ENCODE measurements at regions not wholly inside any gene's neighbourhood (a gene's known extent, or its start where the extent isn't known, plus 50 kb on each side); places are given as distances from the start of the nearest gene placed in this dataset.
A peak's percentile ranks its signal among the peaks of the same experiment; 100 is the strongest.

DNA sequence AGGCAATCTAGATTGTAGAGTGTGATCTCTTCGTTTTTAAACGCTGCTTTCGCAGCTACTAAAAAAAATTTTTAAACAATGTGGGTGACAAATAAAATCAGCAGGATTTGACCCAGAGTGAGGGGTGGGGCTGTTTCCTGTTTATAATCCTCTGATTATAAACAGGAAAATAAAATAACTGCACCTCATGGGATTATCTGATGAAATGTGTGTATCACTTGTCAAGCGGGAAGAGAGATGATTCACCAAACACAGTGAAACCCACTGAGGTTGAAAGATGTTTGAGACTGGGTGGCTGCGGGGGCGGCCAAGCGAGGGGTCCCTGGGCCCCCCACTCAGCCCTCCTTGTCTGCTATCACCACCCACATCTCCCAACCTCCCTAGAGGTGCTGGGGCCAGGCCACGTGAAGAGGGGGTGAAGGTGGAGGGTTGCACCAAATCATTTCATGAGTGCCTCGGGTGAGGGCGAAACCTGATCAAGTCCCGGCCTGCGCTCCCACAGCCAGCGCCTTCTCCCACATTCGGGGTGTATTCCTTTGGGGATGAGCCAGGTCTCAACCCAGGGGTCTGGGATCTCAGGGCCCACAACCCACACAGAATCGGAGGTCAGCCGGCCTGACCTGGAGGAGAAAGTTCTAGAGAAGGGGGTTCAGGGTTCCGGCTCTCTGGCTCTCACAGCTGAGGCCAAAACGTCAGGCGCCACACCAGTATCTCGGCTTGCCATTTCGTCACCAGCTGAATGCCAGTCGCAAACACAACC lies 212.5 kb downstream of the BMP7 start:
- Histone ChIP-seq H3K18ac (ENCODE audit: low read length) (no peak overlapping the region), H2AK5ac (ENCODE audit: low read length) (no peak overlapping the region), H2BK5ac (ENCODE audit: low read depth, low read length, poor library complexity) (no peak overlapping the region), H3K79me1 (ENCODE audit: low read length) (no peaks in the 10 kb centered on the region), H3K4ac (ENCODE audit: low read depth, low read length) (no peak overlapping the region), H3K4me3 (ENCODE audit: low read depth, low read length) (no peak overlapping the region), H3K14ac (ENCODE audit: low read length) (peak overlapping the region; percentile 19), H3K27ac (ENCODE audit: low read depth, low read length) (no peak overlapping the region), H3K4me1 (ENCODE audit: control insufficient read depth in 1 of 2, insufficient read depth in 2 of 2, low read length in 2 of 2) (peaks cover 2 to 6% of the 10 kb centered on the region in 2 experiments), H3K79me2 (ENCODE audit: control insufficient read depth, insufficient read depth, low read length, poor library complexity) (no peaks in the 10 kb centered on the region), H3K23ac (ENCODE audit: low read length) (no peak overlapping the region), H3K9ac (ENCODE audit: low read length) (no peak overlapping the region), H3K36me3 (ENCODE audit: control insufficient read depth in 1 of 2, insufficient read depth in 2 of 2, low read length in 2 of 2) (no peaks in the 10 kb centered on the region), H2BK120ac (ENCODE audit: insufficient read depth, low read length, poor library complexity) (no peak overlapping the region), H2AFZ (ENCODE audit: insufficient read depth, low read length, poor library complexity) (no peak overlapping the region), H3K27me3 (ENCODE audit: insufficient read depth, low read length) (no peaks in the 10 kb centered on the region), H4K91ac (ENCODE audit: low read depth, low read length) (no peak overlapping the region), H2BK12ac (ENCODE audit: low read length) (peak overlapping the region; percentile 63), H4K8ac (ENCODE audit: low read depth, low read length) (no peak overlapping the region), H3K9me3 (ENCODE audit: insufficient read depth, low read depth, low read length) (no peaks in the 10 kb centered on the region), H4K12ac (ENCODE audit: low read depth, low read length) (no peak overlapping the region), H3K4me2 (ENCODE audit: low read length) (no peak overlapping the region)
- WGBS (ENCODE audit: extremely low coverage, insufficient coverage, insufficient read length) = no CpG with 5 or more reads among the region's 22 CpGs
- DNase-seq = no peak

GRCh38 chr20:57055345-57055744 lies 211.1 kb downstream of the BMP7 start:
- H4K12ac ChIP-seq (ENCODE audit: low read depth, low read length) = no peak overlapping the region
- H2BK12ac ChIP-seq (ENCODE audit: low read length) = no peak overlapping the region
- no peaks in the 10 kb centered on the region for H3K9me3 ChIP-seq (ENCODE audit: insufficient read depth, low read depth, low read length)
- peak overlapping the region; percentile 49 for H2AK5ac ChIP-seq (ENCODE audit: low read length)
- no peak overlapping the region for H3K9ac ChIP-seq (ENCODE audit: low read length)
- H2BK5ac ChIP-seq (ENCODE audit: low read depth, low read length, poor library complexity) = no peak overlapping the region
- H3K23ac ChIP-seq (ENCODE audit: low read length) = no peak overlapping the region
- DNase-seq = no peak
- H3K18ac ChIP-seq (ENCODE audit: low read length) = no peak overlapping the region
- H3K27me3 ChIP-seq (ENCODE audit: insufficient read depth, low read length) = no peaks in the 10 kb centered on the region
- no peaks in the 10 kb centered on the region for H3K79me2 ChIP-seq (ENCODE audit: control insufficient read depth, insufficient read depth, low read length, poor library complexity)
- H3K14ac ChIP-seq (ENCODE audit: low read length) = no peak overlapping the region
- H3K4me1 ChIP-seq (ENCODE audit: control insufficient read depth in 1 of 2, insufficient read depth in 2 of 2, low read length in 2 of 2) = peaks cover 2 to 6% of the 10 kb centered on the region in 2 experiments
- no peak overlapping the region for H3K4me3 ChIP-seq (ENCODE audit: low read depth, low read length)
- no peaks in the 10 kb centered on the region for H3K36me3 ChIP-seq (ENCODE audit: control insufficient read depth in 1 of 2, insufficient read depth in 2 of 2, low read length in 2 of 2)
- no peak overlapping the region for H4K91ac ChIP-seq (ENCODE audit: low read depth, low read length)
- no peak overlapping the region for H4K8ac ChIP-seq (ENCODE audit: low read depth, low read length)
- H3K4me2 ChIP-seq (ENCODE audit: low read length) = no peak overlapping the region
- H3K4ac ChIP-seq (ENCODE audit: low read depth, low read length) = no peak overlapping the region
- no peaks in the 10 kb centered on the region for H3K79me1 ChIP-seq (ENCODE audit: low read length)
- H2BK120ac ChIP-seq (ENCODE audit: insufficient read depth, low read length, poor library complexity) = no peak overlapping the region
- WGBS (ENCODE audit: extremely low coverage, insufficient coverage, insufficient read length) = no CpG with 5 or more reads among the region's 9 CpGs
- H2AFZ ChIP-seq (ENCODE audit: insufficient read depth, low read length, poor library complexity) = no peak overlapping the region
- no peak overlapping the region for H3K27ac ChIP-seq (ENCODE audit: low read depth, low read length)

DNA sequence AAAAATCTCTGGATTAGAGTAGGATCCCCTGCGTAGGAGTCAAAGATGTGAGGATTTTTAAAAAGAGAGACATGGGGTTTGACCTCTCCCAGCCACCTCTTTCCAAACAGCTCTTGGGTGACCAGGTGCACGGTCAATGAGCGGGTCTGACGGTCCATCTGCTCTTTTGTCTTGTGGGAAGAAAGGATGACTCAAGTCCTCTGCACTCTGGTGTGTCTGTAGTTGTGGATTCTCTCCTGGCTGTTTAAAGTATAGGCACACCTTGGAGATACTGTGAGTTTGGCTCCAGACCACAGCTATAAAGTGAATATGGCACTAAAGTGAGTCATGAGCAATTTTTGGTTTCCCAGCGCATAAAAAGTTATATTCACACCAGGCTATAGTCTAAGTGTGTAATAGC lies 209.8 kb downstream of the BMP7 start:
- no peak overlapping the region for H2AK5ac ChIP-seq (ENCODE audit: low read length)
- no peaks in the 10 kb centered on the region for H3K27me3 ChIP-seq (ENCODE audit: insufficient read depth, low read length)
- H3K18ac ChIP-seq (ENCODE audit: low read length) = no peak overlapping the region
- no peak overlapping the region for H3K9ac ChIP-seq (ENCODE audit: low read length)
- H3K4me2 ChIP-seq (ENCODE audit: low read length) = no peak overlapping the region
- no peak overlapping the region for H3K27ac ChIP-seq (ENCODE audit: low read depth, low read length)
- H3K36me3 ChIP-seq (ENCODE audit: control insufficient read depth in 1 of 2, insufficient read depth in 2 of 2, low read length in 2 of 2) = no peaks in the 10 kb centered on the region
- no peak overlapping the region for H4K8ac ChIP-seq (ENCODE audit: low read depth, low read length)
- no peak for DNase-seq
- H3K4me1 ChIP-seq (ENCODE audit: control insufficient read depth in 1 of 2, insufficient read depth in 2 of 2, low read length in 2 of 2) = peaks cover 2 to 6% of the 10 kb centered on the region in 2 experiments
- H4K91ac ChIP-seq (ENCODE audit: low read depth, low read length) = no peak overlapping the region
- H2AFZ ChIP-seq (ENCODE audit: insufficient read depth, low read length, poor library complexity) = no peak overlapping the region
- H4K12ac ChIP-seq (ENCODE audit: low read depth, low read length) = no peak overlapping the region
- H2BK12ac ChIP-seq (ENCODE audit: low read length) = no peak overlapping the region
- WGBS (ENCODE audit: extremely low coverage, insufficient coverage, insufficient read length) = no CpG with 5 or more reads among the region's 5 CpGs
- H3K79me2 ChIP-seq (ENCODE audit: control insufficient read depth, insufficient read depth, low read length, poor library complexity) = no peaks in the 10 kb centered on the region
- no peaks in the 10 kb centered on the region for H3K79me1 ChIP-seq (ENCODE audit: low read length)
- no peaks in the 10 kb centered on the region for H3K9me3 ChIP-seq (ENCODE audit: insufficient read depth, low read depth, low read length)
- H2BK5ac ChIP-seq (ENCODE audit: low read depth, low read length, poor library complexity) = no peak overlapping the region
- H3K4ac ChIP-seq (ENCODE audit: low read depth, low read length) = no peak overlapping the region
- no peak overlapping the region for H3K23ac ChIP-seq (ENCODE audit: low read length)
- no peak overlapping the region for H2BK120ac ChIP-seq (ENCODE audit: insufficient read depth, low read length, poor library complexity)
- no peak overlapping the region for H3K14ac ChIP-seq (ENCODE audit: low read length)
- H3K4me3 ChIP-seq (ENCODE audit: low read depth, low read length) = no peak overlapping the region

DNA sequence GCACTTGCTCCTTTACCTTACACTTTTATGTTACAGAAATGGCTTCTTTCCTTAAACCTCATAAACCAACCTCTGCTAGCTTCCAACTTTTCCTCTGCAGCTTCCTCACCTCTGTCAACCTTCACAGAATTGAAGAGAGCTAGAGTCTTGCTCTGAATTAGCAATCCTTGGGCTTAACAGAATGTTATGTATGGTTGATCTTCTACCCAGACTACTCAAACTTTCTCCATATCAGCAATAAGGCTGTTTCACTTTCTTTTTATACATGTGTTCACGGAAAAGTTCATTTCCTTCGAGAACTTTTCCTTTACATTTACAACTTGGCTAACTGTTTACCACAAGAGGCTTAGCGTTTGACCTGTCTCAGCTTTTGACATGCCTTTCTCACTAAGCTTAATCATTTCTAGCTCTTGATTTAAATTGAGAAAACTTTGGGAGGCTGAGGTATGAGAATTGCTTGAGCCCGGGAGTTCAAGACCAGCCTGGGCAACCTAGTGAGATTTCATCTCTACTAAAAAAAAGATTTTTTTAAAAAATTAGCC lies 207.3 kb downstream of the BMP7 start:
- H3K14ac ChIP-seq (ENCODE audit: low read length) = no peak overlapping the region
- no peak overlapping the region for H2BK12ac ChIP-seq (ENCODE audit: low read length)
- no peak overlapping the region for H4K91ac ChIP-seq (ENCODE audit: low read depth, low read length)
- H3K27ac ChIP-seq (ENCODE audit: low read depth, low read length) = no peak overlapping the region
- no peak overlapping the region for H2BK120ac ChIP-seq (ENCODE audit: insufficient read depth, low read length, poor library complexity)
- H3K4me3 ChIP-seq (ENCODE audit: low read depth, low read length) = no peak overlapping the region
- H3K4me2 ChIP-seq (ENCODE audit: low read length) = no peak overlapping the region
- H2BK5ac ChIP-seq (ENCODE audit: low read depth, low read length, poor library complexity) = no peak overlapping the region
- H3K79me1 ChIP-seq (ENCODE audit: low read length) = no peaks in the 10 kb centered on the region
- no peaks in the 10 kb centered on the region for H3K27me3 ChIP-seq (ENCODE audit: insufficient read depth, low read length)
- H2AFZ ChIP-seq (ENCODE audit: insufficient read depth, low read length, poor library complexity) = no peak overlapping the region
- no peak overlapping the region for H3K23ac ChIP-seq (ENCODE audit: low read length)
- H2AK5ac ChIP-seq (ENCODE audit: low read length) = no peak overlapping the region
- no peaks in the 10 kb centered on the region for H3K79me2 ChIP-seq (ENCODE audit: control insufficient read depth, insufficient read depth, low read length, poor library complexity)
- H3K4me1 ChIP-seq (ENCODE audit: control insufficient read depth in 1 of 2, insufficient read depth in 2 of 2, low read length in 2 of 2) = peaks cover 2 to 6% of the 10 kb centered on the region in 2 experiments
- H4K8ac ChIP-seq (ENCODE audit: low read depth, low read length) = no peak overlapping the region
- H4K12ac ChIP-seq (ENCODE audit: low read depth, low read length) = no peak overlapping the region
- no peak for DNase-seq
- no peak overlapping the region for H3K4ac ChIP-seq (ENCODE audit: low read depth, low read length)
- H3K36me3 ChIP-seq (ENCODE audit: control insufficient read depth in 1 of 2, insufficient read depth in 2 of 2, low read length in 2 of 2) = no peaks in the 10 kb centered on the region
- H3K9ac ChIP-seq (ENCODE audit: low read length) = no peak overlapping the region
- no peak overlapping the region for H3K18ac ChIP-seq (ENCODE audit: low read length)
- no CpG with 5 or more reads among the region's 4 CpGs for whole genome bisulfite sequencing (ENCODE audit: extremely low coverage, insufficient coverage, insufficient read length)
- no peaks in the 10 kb centered on the region for H3K9me3 ChIP-seq (ENCODE audit: insufficient read depth, low read depth, low read length)
